GM19372 (cell line): ENCODE measurements at regions not wholly inside any gene's neighbourhood (a gene's known extent, or its start where the extent isn't known, plus 50 kb on each side); places are given as distances from the start of the nearest gene placed in this dataset.
A peak's percentile ranks its signal among the peaks of the same experiment; 100 is the strongest.

Source experiments
- ATAC-seq: cut with Tn5 transposase; IDR thresholded peaks from one replicate; pipeline ENCODE4 v1.9.1; 2021; ENCODE audit warnings: mild to moderate bottlenecking, low read depth, moderate library complexity; ENCODE audit not compliant: unreplicated experiment

DNA sequence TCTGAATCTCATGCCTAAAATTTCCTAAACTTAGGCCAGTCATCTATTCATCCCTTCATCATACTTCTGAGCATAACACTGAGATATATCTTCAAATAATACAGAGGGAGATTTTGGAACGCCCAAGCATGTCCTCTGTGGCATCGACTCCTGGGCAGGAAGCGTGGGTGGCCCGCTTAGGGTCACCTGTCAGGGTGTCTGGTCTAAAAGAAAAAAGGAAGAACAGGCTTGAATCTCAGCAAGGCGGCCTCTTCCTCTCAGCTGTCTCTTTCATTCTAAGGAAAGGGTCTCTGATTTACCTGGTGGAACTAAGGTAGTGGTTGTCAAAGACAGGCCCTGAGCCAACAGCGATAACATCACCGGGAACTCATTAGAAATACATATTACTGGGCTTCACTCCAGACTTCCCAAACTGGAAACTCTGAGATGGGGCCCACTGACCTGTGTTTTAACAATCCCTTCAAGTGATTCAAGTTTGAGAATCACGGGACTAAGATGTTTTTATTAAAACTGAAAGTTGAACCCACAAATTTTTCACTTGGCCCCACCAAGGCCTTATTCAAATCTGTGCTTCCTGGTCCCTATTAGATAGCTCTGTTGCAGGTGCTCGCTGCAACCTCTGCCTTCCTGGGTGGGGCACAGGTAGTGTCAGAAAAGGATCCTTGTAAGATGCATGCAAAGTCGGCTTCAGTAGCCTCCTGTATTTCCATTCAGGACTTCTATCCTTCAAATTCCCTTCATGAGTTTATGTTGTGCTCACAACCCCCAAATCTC lies 162.3 kb upstream of the CCDC68 start:
- no peak for ATAC-seq

DNA sequence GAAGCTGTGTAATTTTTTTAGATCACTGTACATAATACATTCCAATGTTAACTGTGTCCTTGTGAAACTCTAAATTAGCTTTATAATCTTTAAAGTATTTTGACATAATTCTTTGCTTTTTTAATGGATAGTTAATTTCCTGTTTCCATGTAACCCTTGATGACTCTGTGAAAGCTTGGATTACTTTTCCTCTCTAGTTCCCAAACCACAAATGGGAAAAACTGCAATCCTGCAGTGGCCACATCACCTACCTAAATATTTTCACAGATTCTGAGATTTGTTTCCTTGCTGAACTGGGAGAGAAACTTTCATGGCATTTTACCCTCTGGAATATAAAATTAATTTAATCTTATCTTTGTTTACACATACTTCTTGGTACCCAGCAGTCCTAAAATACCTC lies 161.6 kb upstream of the CCDC68 start:
- no peak for ATAC-seq

DNA sequence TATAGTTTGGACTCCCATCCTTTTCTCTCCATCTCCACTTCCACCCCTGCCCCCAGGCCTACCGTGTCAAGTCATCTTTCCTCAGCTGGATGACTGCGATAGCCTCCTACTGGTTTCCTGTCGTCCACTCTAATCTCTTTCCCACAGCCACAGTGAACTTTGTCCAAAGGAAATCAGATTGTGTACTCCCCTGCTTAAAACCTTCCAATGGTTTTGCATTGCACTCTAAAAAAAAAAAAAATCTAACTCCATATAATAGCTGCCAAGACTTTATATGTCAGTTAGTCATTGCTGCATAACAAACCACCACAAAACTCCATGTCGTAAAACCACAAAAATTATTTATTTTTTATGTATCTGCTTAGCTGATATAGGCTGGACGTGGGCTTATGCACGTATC lies 160.2 kb upstream of the CCDC68 start:
- no peak for ATAC-seq

DNA sequence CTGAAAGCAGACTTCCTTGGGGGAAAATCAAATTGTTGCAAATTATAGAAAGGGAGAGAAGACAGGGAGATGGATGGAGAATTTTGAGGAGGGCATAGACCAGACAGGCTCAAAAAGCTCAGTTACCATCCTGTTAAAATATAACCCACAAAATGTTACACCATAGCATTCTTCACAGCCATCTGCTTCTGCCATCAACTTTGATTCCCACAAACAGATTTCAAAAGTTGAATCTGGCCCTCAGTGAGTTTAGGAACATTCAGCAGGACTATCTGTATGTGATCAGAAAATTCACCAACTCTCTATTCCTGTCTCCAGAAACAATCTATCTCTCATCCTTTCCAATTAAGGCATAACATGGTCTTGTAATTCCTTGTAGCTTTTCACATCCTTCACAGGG lies 159.8 kb upstream of the CCDC68 start:
- no peak for ATAC-seq

DNA sequence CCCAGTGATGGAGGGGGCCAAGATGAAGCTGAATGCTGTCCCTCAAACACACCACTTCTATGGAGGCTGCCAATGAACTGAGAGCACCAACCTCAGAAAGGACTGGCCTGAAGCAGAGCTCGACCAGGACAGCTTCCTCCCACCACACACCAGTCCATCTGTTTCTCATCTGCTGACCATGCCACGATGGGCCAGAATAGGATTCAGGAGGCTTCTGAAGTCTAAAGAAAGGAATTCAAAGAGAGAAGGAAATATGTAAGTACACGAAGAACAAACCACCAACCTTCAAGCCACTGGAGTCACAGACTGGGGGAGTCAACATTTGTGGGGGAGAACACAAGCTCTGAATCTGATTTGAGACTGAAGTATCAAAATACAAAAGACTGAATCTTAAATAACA lies 157.6 kb upstream of the CCDC68 start:
- no peak for ATAC-seq

DNA sequence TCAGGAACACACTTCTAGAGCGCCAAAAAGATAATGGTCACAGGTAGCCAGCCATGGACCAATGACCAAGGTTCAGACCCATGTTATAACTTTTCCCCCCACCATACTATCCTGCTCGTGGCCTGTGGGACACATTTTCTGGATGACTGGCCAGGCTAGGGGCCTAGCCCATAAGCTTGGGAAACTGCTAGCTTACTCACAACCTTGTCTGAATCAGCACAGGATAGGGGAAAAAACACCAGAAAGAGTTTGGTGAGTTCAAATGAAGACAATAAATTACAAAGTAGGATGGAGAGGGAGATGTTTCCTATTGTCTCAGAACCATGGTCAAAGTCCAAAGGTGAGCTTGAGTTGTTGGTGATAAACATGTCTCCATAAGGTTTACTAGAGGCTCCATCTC lies 156.3 kb upstream of the CCDC68 start:
- no peak for ATAC-seq

DNA sequence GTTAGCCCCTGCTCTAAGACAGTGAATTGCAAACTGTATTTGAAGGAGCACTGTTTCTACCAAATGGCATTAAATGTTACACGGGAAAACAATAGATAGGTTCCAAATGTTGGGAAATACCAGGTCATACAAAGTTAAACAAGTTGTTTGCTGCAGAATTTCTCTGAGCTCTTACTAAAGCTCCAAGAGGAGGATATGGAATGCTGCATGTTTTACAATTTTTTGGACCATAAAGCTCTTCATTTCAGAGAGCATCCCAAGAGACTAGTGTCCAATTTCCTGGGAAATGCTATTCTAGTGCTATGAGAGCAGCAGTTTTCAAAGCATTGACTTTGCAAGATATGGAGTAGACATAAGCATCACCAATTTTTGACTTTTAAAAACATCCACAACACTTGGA lies 155.6 kb upstream of the CCDC68 start:
- no peak for ATAC-seq

DNA sequence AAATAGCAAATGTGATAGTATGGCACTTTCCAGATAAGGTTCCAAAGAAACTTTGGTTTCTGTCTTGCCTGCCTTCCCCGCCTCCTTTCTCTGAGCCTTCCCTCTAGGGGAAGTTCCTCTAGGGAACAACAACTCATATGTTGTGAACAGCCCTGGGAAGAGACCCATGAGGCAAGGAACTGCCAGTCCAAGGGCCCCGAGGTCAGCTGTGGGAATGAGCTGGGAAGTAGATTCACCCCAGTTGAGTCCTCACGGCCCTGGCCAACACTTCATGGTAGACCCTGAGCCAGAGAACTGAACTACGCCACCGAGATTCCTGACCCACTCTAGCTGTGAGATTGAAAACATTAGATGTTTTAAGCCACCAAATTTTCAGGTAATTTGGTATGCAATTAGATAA lies 154.5 kb upstream of the CCDC68 start:
- ATAC-seq: no peak

DNA sequence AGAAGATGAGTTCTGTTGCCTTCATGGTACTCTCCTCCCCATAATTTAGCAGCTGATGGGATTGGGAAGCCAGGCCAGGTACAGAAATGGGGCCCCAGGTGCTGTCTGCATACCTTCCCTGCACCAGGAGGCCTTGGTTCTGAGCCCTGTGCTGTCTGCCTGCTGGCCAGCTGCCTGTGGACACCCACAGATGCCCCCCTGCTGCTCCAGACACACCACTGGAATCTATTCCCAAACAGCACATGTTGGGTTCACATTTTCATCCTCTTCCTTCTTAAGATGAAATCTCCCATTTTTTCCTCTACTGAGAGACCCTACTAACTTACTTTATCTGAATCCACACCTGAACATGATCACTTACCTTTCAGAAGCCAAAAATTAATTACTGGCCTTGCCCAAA lies 152.0 kb upstream of the CCDC68 start:
- no peak for ATAC-seq

DNA sequence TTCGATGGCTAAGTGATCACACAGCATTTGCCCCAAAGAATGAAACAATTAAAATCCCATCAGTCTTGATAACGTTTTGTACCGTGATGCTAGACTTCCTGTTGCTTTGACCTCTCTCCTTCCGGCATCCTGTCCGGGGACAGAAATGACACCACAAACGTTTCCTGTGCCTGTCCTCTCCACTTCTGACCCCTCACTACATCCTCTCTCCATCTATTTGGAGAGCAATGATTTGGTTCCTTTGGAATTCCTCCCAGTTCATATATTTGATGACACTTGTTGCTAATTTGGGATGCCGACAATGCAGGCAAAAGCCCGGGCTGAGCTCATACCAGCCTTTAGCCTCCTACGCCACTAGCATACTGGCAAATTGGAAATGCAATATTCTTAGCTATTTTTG lies 151.2 kb upstream of the CCDC68 start:
- no peak for ATAC-seq

DNA sequence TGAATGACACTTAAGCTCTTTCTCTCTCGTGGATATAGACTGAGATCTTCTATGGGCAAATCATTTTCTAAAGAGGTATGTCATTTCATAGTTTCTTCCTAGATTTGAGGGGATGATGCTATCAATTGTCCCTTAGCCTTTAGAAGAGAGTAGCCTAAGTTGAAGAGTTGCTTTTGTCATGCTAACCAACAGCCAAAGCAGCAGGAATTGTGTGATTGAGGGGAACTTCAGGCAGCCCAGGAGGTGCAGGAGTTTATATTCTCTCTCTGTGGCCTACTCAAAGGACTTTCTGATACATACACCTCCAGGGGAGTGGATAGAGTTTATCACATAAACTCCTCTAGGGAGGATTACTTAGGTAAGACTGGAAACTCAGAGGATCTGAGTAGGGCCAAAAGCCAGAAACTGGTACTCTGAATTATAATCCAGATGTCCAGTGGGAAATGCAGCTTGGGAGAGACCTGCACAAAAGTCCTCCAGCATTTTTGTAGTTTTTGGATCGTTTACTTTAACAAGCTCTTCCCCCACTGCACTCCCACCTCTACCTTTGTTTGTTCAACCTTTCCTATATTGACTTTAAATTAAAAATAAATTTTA lies 150.7 kb upstream of the CCDC68 start:
- no peak for ATAC-seq

DNA sequence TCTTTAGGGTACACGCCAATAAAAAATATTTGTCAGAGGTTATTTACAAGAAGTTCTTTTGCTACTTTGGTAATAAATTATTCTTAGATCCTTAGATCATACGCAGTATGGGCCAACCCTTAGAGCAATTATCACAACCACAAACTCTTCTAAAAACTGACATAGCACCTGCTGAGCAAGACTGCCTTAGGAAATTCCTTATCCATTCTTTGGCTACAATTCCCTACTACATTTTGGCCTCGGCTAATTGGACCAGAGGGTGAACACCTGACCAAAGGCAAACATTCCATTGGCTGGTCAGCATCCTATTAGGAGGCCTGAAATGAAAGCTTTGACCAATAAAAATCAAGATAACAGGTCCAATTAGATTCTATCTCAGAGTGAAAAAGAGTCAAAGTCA lies 147.6 kb upstream of the CCDC68 start:
- no peak for ATAC-seq

DNA sequence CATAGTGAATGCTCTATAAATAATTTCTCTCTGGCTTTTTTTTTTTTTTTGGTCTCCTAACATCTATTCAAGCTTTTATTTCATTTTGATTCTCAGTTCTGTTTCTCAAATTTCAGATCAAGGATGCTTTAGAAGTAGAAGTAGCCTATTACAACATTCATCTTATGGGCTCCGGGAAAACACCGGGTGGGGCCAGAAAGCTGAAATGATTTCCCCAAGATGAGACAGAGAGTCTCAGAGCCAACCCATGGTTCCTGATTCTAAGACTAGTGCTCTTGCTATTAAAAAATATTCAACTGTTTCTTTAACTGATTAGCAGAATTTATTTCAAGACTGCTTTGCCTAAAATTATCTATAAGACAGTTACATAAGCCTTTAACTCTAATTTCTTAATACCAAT lies 147.2 kb upstream of the CCDC68 start:
- no peak for ATAC-seq

DNA sequence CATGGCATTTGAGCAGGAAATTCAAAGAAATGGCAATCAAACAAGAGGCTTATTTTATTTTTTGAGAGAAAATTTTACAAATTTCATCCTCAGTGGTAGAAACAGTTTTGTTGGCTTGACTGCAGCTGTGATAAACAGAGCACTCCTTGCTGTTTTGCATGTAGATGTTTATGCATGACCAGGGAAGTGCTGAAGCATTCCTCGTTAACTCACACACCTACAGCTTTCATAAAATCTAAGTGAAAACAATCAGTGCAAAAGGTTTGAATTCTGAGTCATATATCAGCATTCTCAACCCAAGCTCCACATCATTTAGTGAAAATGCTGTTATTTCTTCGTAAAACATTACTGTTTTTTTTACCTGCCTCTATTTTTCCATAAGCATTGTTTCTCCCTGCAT lies 146.6 kb upstream of the CCDC68 start:
- ATAC-seq: no peak

DNA sequence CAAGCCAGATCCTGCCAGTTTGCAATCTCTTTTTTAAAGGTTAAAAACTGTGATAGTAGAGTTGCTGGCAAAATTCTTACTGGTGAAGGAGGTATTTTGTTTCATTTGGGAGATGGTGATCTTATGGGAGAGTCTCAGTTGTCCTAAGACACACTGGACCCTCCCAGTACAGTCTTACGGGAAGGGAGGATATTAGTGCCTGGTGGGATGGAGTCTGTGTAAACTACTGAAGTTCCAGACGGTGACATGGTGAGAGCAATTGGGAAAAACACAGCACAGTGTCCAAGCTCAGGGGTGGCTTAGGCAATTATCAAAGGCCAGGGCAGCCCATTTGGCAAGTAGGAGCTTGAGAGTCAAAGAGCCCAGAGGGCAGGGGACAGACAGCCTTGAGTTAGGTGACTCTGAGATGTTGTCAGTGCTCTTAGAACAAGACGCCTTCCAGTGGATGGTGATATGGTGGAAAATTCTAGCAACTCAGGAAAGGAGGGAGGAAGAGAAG lies 143.7 kb upstream of the CCDC68 start:
- no peak for ATAC-seq

DNA sequence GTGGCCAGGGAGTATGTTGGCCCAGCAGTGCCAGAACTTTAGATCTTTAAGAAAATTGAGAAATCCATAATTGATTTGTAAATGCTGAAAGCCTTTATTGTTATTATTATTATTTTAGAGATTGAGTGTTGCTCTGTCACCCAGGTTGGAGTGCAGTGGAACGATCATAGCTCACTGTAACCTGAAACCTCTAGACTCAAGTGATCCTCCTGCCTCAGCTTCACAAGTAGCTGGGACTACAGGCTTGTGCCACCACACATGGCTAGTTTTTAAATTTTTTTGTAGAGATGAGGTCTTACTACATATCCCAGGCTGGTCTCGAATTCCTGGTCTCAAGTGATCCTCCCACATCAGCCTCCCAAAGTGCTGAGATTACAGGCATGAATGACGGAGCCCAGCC lies 143.2 kb upstream of the CCDC68 start:
- no peak for ATAC-seq

DNA sequence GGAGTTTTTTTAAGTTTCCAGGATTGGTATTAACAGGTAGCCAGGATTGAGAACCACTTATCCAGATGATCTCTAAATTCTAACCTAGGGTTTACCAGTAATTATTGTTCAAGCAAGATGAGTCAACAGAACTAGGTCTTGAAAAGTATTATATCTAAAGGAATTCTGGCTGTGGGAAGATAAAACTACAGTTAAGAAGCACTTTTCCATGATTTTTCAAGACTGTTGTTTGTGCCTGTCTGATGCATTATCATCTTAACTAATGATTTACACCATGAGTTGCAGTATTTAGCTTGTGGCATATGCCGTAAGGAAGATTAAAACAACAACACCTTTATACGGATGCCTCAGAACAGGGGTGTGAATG lies 142.2 kb upstream of the CCDC68 start:
- ATAC-seq: no peak

DNA sequence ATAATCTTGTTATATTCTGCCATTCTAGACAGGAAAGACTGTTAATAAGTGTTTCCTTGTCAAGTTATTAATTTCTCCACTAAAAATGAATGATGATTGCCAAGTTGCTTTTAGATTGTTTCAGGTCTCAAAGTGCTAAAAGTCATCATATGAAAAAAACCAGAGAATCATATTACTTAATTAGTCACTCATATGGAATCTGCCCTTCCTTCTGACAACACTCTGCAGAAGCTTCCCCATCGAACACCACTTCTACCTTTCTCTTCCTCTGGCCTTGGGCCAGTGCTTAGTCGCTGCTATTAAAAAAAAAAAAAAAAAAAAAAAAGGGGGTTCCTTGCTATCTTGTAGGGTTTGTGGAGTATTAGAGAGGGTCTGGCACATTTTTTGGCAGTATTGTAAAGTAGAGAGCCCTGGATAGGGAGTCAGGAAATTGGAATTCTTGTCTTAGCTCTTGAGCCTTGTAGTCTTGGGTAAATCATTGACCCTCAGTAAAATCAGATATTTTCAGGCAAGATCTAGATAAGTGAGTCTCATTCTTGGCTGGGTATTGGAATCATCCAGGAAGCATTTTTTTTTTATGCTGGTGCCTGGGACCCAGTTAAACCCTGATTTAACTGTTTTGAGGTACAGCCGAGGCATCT lies 141.7 kb upstream of the CCDC68 start:
- no peak for ATAC-seq

DNA sequence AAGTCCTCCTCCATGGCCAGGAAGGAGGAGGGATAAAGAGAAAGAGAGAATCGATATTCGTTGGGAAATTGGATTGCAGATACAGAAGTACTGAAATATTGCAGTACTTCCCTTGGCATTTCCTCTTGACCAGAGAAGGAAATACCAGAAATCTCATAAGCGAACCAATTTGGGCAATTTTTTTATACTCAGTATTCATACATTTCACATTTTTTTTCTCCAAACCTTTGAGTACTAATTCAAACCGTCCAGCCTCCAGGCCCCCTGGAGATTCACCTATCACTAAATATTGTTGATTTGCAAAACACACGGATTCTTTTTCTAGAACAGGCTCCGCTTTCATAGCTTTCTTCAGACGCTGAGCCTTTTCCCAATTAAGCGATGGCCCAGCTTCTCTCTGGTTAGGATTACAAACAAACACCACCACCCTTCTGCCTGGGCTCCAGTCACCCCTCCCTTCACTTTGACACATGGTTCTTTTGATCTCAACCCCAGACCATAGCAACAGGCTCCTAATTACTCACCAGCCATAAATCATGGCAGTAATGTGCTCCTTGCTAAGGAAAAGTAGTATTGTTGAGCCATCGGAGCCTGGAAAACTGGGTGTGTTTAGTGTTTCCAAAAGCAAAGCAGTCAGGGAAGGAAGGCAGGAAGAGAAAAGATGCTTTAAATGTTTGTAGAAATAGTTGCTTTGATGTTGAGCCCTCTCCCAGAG lies 138.4 kb upstream of the CCDC68 start:
- no peak for ATAC-seq

DNA sequence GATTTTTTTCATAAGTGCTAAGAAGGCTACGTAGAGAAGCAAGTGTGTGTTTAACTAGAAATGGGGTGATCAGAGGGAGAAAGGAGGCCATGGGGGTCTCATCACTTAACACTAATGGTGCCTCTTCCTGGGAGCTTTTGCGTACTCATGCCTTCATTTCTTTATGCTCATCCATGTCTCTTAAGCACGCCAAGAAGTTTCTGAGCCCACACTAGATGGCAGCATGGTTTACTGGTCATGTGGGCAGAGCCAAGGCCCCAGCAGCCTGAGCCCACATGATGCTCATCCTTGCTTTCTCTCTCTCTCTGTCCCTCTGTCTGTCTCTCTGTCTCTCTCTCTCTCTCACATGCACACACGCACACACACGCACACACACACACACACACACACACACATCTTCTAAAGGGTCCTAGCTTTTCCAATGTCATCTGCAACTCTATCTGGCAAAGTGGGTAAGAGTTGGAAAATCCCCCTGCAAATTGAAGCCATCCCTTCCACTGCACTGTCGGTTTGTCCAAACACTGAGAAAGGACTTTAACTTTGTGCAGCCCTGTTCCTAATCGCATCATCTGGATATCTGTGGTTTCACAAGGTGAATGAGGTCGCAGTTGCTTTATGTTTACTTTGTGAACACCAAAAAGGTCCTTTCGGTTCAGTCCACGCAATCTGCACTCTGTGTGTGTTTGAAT lies 137.1 kb upstream of the CCDC68 start:
- ATAC-seq: peak; percentile 75

DNA sequence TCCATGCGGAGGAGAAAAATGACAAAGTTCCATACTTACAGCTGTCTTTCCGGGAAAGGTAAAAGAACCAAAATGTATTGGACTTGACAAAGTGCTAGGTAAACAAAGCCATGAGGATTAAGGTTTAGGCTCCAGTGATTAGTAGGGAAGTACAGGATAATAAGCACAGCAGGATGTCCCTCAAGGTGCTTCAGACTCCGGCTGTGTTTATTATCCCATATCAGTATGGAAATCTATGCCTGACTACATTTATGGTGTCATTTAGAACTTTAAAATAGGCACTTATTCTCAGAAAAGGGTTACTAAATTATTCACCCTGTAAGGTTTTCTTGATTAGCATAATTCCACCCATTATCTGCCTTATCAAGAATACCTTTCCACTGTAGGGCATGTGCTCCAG lies 136.3 kb upstream of the CCDC68 start:
- ATAC-seq: no peak
